ENCODE measurements at regions not wholly inside any gene's neighbourhood (a gene's known extent, or its start where the extent isn't known, plus 50 kb on each side); places are given as distances from the start of the nearest gene placed in this dataset.

DNA sequence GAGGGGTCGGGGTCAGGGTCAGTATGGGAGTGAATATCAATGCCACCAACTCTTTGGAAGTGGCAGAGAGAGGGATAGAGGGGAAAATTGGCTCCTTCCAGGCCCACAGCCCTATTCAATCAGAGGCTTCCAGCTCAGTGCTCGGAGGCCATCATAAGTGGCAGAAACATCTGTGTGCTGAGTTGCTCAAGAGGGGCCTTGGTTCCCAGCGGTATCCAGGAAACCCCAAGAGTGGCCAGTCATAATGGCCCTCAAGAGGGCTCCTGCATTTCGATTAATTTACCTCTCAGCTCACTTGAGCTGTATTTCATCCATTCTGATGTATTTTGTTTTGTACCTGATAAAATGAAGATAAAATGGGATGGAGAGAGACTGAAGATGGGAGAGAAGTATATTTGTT, 154.3 kb upstream of the EOLA2 start:
- no peak overlapping the region for H2BK15ac ChIP-seq (ENCODE audit: low read depth, low read length)
- H3K14ac ChIP-seq (ENCODE audit: insufficient read depth, low read length), result no peak overlapping the region
- H3K27me3 ChIP-seq (ENCODE audit: insufficient read depth, low read length), result no peaks in the 10 kb centered on the region
- TF ChIP-seq, protein P1, sequence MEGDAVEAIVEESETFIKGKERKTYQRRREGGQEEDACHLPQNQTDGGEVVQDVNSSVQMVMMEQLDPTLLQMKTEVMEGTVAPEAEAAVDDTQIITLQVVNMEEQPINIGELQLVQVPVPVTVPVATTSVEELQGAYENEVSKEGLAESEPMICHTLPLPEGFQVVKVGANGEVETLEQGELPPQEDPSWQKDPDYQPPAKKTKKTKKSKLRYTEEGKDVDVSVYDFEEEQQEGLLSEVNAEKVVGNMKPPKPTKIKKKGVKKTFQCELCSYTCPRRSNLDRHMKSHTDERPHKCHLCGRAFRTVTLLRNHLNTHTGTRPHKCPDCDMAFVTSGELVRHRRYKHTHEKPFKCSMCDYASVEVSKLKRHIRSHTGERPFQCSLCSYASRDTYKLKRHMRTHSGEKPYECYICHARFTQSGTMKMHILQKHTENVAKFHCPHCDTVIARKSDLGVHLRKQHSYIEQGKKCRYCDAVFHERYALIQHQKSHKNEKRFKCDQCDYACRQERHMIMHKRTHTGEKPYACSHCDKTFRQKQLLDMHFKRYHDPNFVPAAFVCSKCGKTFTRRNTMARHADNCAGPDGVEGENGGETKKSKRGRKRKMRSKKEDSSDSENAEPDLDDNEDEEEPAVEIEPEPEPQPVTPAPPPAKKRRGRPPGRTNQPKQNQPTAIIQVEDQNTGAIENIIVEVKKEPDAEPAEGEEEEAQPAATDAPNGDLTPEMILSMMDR (conservative IDR thresholded peaks at IDR 0.05), result no peak
- H3K23me2 ChIP-seq (ENCODE audit: insufficient read length, low read depth, low read length, poor library complexity, severe bottlenecking), result no peaks in the 10 kb centered on the region
- H2AFZ ChIP-seq (ENCODE audit: low read length), result no peak overlapping the region
- H2BK120ac ChIP-seq (ENCODE audit: low read depth, low read length, poor library complexity, severe bottlenecking), result no peak overlapping the region
- H3K4ac ChIP-seq (ENCODE audit: low read depth, low read length), result no peak overlapping the region
- H3K9me3 ChIP-seq (ENCODE audit: control insufficient read depth, low read depth, low read length), result peaks cover 24% of the 10 kb centered on the region
- no peak overlapping the region for H2BK20ac ChIP-seq (ENCODE audit: low read depth, low read length, poor library complexity, severe bottlenecking)
- H4K91ac ChIP-seq (ENCODE audit: insufficient read length, low read depth, low read length), result no peak overlapping the region
- no peak overlapping the region for H3K4me2 ChIP-seq (ENCODE audit: insufficient read depth, insufficient read length, low read length)
- no peaks in the 10 kb centered on the region for H3K79me2 ChIP-seq (ENCODE audit: insufficient read depth, low read length)
- DNase-seq, result no peak
- H4K8ac ChIP-seq (replicated peaks; ENCODE audit: insufficient read length, low read depth, low read length), result no peak overlapping the region
- Mint-ChIP-seq H3K4me1 (peaks cover 3 to 6% of the 10 kb centered on the region in 2 experiments; a peak in 2 of 4 replicates), H3K4me3 (no peak overlapping the region), H3K9me3 (peaks cover 75 to 82% of the 10 kb centered on the region in 2 experiments), H3K27ac (no peak overlapping the region), H3K27me3 (ENCODE audit: low read depth) (peaks cover 5% of the 10 kb centered on the region), H3K36me3 (ENCODE audit: insufficient read depth in 1 of 3, low read depth in 3 of 3) (peaks cover 0 to 5% (median 4%) of the 10 kb centered on the region in 3 experiments; a peak in 3 of 7 replicates)
- no peak overlapping the region for H3K27ac ChIP-seq (ENCODE audit: insufficient read length, low read depth, low read length)
- H3T11ph ChIP-seq (ENCODE audit: low read length), result no peak overlapping the region
- H3K79me1 ChIP-seq (ENCODE audit: insufficient read depth, low read depth, low read length, poor library complexity, severe bottlenecking), result no peaks in the 10 kb centered on the region
- no peak overlapping the region for H4K5ac ChIP-seq (ENCODE audit: insufficient read length, low read depth, low read length)
- H3K9ac ChIP-seq (ENCODE audit: extremely low read depth, insufficient read length, low read length), result no peak overlapping the region
- no peak overlapping the region for H2BK12ac ChIP-seq (ENCODE audit: insufficient read length, low read depth, low read length)
- H3K56ac ChIP-seq (ENCODE audit: insufficient read length, low read depth, low read length), result no peak overlapping the region
- H2BK5ac ChIP-seq (ENCODE audit: insufficient read length, low read length), result no peak overlapping the region
- WGBS (ENCODE audit: extremely low coverage, insufficient read length, low lambda C conversion rate), result no CpG with 5 or more reads among the region's 4 CpGs
- H3K18ac ChIP-seq (ENCODE audit: insufficient read length, low read depth, low read length), result no peak overlapping the region
- H3K23ac ChIP-seq (ENCODE audit: insufficient read length, low read depth, low read length), result no peak overlapping the region
- H2AK5ac ChIP-seq (ENCODE audit: insufficient read length, low read length), result no peak overlapping the region
- no peaks in the 10 kb centered on the region for H3K4me1 ChIP-seq (ENCODE audit: insufficient read depth, low read length)
- no peaks in the 10 kb centered on the region for H4K20me1 ChIP-seq (ENCODE audit: control insufficient read depth, insufficient read depth, insufficient read length)
